HCT116 (cell line): ENCODE measurements at regions not wholly inside any gene's neighbourhood (a gene's known extent, or its start where the extent isn't known, plus 50 kb on each side); places are given as distances from the start of the nearest gene placed in this dataset.

Experiments used
- ATAC-seq: fragments of 200-7000 bp; cut with Tn5 transposase; 2 replicates; pipeline ENCODE4 v1.9.1; 2020; ENCODE audit warnings: mild to moderate bottlenecking, moderate library complexity
- BruUV-seq: library from RNA; stranded (reverse); fragments of 400-500 nt; replicated peaks from 2 replicates; lab custom pipeline; 2021; lab: Mats Ljungman, UMichigan
- CTCF ChIA-PET: fragments of 300-600 bp; sonication (Branson Sonifier 250); formaldehyde crosslinking; loops from one replicate; lab custom pipeline; 2021; ENCODE audit warnings: antibody characterized with exemption; lab: Charles Lee
- POLR2A ChIA-PET: fragments of 300-600, 350-600 bp; sonication (Branson Sonifier 250); formaldehyde crosslinking; loops from one replicate; lab custom pipeline; 2021; ENCODE audit warnings: antibody characterized with exemption; lab: Charles Lee
- RAD21 ChIA-PET, 2 experiments: fragments of 300-600 bp; sonication (Branson Sonifier 250); formaldehyde crosslinking; loops; one replicate each; lab custom pipeline; 2023; ENCODE audit warnings: low total read pairs in 2 of 2; ENCODE audit not compliant: uncharacterized antibody in 2 of 2, unreplicated experiment in 2 of 2, low non-redundant PET in 1 of 2; lab: Charles Lee
- DNase-seq: peaks from one replicate; pipeline ENCODE4 v3.0.0-alpha.2; 2010; ENCODE audit warnings: low read depth, low spot score
- H2AFZ ChIP-seq: fragments of 200-600 bp; shearing (Covaris generic), sonication (generic); 2 replicates; pipeline ENCODE4 v1.6.1; 2017; ENCODE audit warnings: low read depth, mixed run types, mixed read lengths, antibody characterized with exemption, low read length; ENCODE audit not compliant: poor library complexity, severe bottlenecking
- H3K27ac ChIP-seq: 2 replicates; pipeline ENCODE4 v1.5.1; 2012; ENCODE audit warnings: low read depth, low read length
- H3K27me3 ChIP-seq: fragments of 200-600 bp; sonication (generic); 2 replicates; pipeline ENCODE4 v1.6.1; 2016; ENCODE audit warnings: mixed run types, low read length, mixed read lengths; ENCODE audit not compliant: insufficient read depth
- H3K36me3 ChIP-seq, 2 experiments: fragments of 200-500 bp in 1 of 2; fragments of 200-600 bp in 1 of 2; sonication (Bioruptor generic) in 1 of 2; sonication (generic) in 1 of 2; 2 replicates each; pipeline versions ENCODE4 v1.5.1 to v1.6.1; 2014 to 2016; ENCODE audit warnings: low read length in 2 of 2, inconsistent platforms in 1 of 2, mixed read lengths in 1 of 2, mixed run types in 1 of 2; ENCODE audit not compliant: insufficient read depth in 2 of 2, control insufficient read depth in 1 of 2
- H3K4me1 ChIP-seq, 2 experiments: fragments of 200-600 bp in 1 of 2; sonication (generic) in 1 of 2; 2 replicates each; pipeline versions ENCODE4 v1.5.1 to v1.6.1; 2012 to 2017; ENCODE audit warnings: low read length in 2 of 2, inconsistent platforms in 1 of 2, mild to moderate bottlenecking in 1 of 2, mixed read lengths in 1 of 2, mixed run types in 1 of 2, moderate library complexity in 1 of 2; ENCODE audit not compliant: insufficient read depth in 2 of 2, control insufficient read depth in 1 of 2
- H3K4me2 ChIP-seq: fragments of 200-600 bp; sonication (generic); 2 replicates; pipeline ENCODE4 v1.6.1; 2017; ENCODE audit warnings: mixed run types, low read length, mixed read lengths
- H3K4me3 ChIP-seq, 2 experiments: fragments of 200-600 bp in 1 of 2; sonication (generic) in 1 of 2; replicated peaks in 1 of 2; 2 replicates each; pipeline ENCODE4 v1.5.1; 2011 to 2016; ENCODE audit warnings: low read length in 2 of 2, control low read depth in 1 of 2, low read depth in 1 of 2, mild to moderate bottlenecking in 1 of 2, mixed read lengths in 1 of 2, mixed run types in 1 of 2
- H3K79me2 ChIP-seq: fragments of 200-600 bp; sonication (generic); 2 replicates; pipeline ENCODE4 v1.6.1; 2017; ENCODE audit warnings: mild to moderate bottlenecking, mixed run types, low read length, moderate library complexity, mixed read lengths; ENCODE audit not compliant: insufficient read depth
- H3K9ac ChIP-seq: fragments of 200-600 bp; sonication (generic); 2 replicates; pipeline ENCODE4 v1.6.1; 2016; ENCODE audit warnings: low read length, mixed read lengths
- H3K9me2 ChIP-seq: fragments of 200-600 bp; sonication (generic), shearing (Covaris generic); 2 replicates; pipeline ENCODE4 v1.6.1; 2017; ENCODE audit warnings: mixed run types, mild to moderate bottlenecking, moderate library complexity; ENCODE audit not compliant: insufficient read depth
- H3K9me3 ChIP-seq, 2 experiments: fragments of 200-500 bp in 1 of 2; fragments of 200-600 bp in 1 of 2; sonication (Bioruptor generic) in 1 of 2; sonication (generic) in 1 of 2; 2 replicates each; pipeline ENCODE4 v1.6.1; 2014 to 2017; ENCODE audit warnings: low read length in 2 of 2, mixed read lengths in 2 of 2, inconsistent platforms in 1 of 2, low read depth in 1 of 2, mild to moderate bottlenecking in 1 of 2, mixed run types in 1 of 2, moderate library complexity in 1 of 2; ENCODE audit not compliant: control insufficient read depth in 1 of 2, insufficient read depth in 1 of 2
- H4K20me1 ChIP-seq: fragments of 200-600 bp; sonication (generic), shearing (Covaris generic); 2 replicates; pipeline ENCODE4 v1.6.1; 2017; ENCODE audit warnings: mixed run types, mild to moderate bottlenecking, moderate library complexity; ENCODE audit not compliant: insufficient read depth
- ATF3 ChIP-seq: IDR thresholded peaks from 2 replicates; pipeline ENCODE4 v1.6.1; 2012
- CBX3 ChIP-seq: IDR thresholded peaks from 2 replicates; pipeline ENCODE4 v1.6.1; 2012; ENCODE audit warnings: low read depth
- ELF1 ChIP-seq: IDR thresholded peaks from 2 replicates; pipeline ENCODE4 v1.6.1; 2012; ENCODE audit warnings: low read depth, borderline replicate concordance
- EZH2 ChIP-seq: fragments of 200-600 bp; sonication (generic); IDR thresholded peaks from 2 replicates; pipeline ENCODE4 v1.6.1; 2017; ENCODE audit warnings: antibody characterized with exemption, mixed run types
- MAX ChIP-seq: IDR thresholded peaks from 2 replicates; pipeline ENCODE4 v1.6.1; 2012
- SIN3A ChIP-seq: IDR thresholded peaks from 2 replicates; pipeline ENCODE4 v1.6.1; 2012; ENCODE audit warnings: low read depth
- SP1 ChIP-seq: IDR thresholded peaks from 2 replicates; pipeline ENCODE4 v1.6.1; 2012; ENCODE audit warnings: low read depth
- TCF7L2 ChIP-seq: IDR thresholded peaks from 2 replicates; pipeline ENCODE4 v1.7.0; 2011; ENCODE audit warnings: borderline replicate concordance, inconsistent platforms; ENCODE audit not compliant: insufficient read depth, insufficient read length; ENCODE audit errors: extremely low read depth
- intact Hi-C: fragments of 100-400 bp; cut with micrococcal nuclease; formaldehyde crosslinking; loops from 2 replicates; pipeline ENCODE4 v1.10.0; 2022

DNA sequence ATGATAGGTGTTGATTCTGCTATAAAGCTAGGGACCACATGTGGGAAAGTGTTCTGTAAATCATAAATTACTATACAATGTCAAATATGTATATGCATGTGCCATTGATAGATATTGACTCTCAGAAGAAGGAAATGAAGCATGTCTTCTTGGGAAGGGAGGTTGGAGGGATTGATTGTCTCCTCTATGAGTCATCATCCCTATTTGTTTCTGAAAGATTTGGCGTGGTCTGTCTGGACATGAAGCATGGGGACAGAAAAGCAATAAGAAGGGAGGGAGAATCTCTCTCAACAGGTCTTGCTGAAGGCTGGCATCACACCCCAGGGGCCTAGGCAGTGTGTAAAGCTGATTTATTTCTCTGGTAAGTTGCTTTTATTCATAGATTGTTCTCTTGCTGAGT lies 98.0 kb upstream of the KCNJ6 start:
- CTCF ChIA-PET: no interaction called here
- TF ChIP-seq SIN3A (no peak), EZH2 (no peak)
- TF ChIP-seq, all 23 proteins: peak for 0
- BruUV-seq: no TSS peak
- intact Hi-C loops: no loop called here
- DNase-seq: no peak
- Histone ChIP-seq H3K4me2 (no peak overlapping the region), H4K20me1 (no peaks in the 10 kb centered on the region), H3K79me2 (no peaks in the 10 kb centered on the region), H3K9ac (no peak overlapping the region), H2AFZ (no peak overlapping the region), H3K27ac (no peak overlapping the region), H3K4me1 (no peaks in the 10 kb centered on the region), H3K36me3 (no peaks in the 10 kb centered on the region), H3K27me3 (no peaks in the 10 kb centered on the region), H3K9me3 (peaks cover 0 to 14% of the 10 kb centered on the region in 2 experiments; a peak in 1 of 4 replicates), H3K9me2 (no peaks in the 10 kb centered on the region), H3K4me3 (no peak overlapping the region)
- RAD21 ChIA-PET: no interaction called here
- POLR2A ChIA-PET: no interaction called here
- ATAC-seq: no peak

DNA sequence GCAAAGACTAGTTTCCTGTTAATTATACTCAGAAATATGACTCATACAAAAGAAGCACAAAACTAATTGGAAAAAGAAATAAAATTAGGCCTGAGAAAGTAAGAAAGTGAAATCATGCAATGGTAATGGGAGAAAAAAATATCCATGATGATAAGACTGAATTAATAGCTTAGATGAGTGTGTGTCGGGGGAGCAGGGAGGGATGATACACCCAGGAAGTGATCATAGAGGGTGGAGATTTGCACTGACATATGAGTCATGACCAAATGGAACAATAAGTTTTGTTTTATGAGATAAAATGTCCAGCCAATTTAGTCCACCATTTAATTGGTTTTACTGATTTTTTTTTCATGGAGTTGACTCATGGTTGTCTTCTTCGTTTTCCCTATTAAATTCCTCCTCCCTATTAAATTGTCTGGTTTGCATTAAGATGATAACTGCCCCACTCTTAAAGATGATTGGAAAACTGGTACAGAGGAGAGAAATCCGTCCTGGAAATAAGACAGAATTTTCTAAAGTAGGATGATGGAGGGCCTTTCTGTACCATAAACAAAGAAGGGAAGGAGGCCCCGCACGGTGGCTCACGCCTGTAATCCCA lies 111.7 kb upstream of the KCNJ6 start:
- no peak overlapping the region for H3K4me2 ChIP-seq
- ChIA-PET RAD21 (no interaction called here), POLR2A (no interaction called here), CTCF (no interaction called here)
- no peaks in the 10 kb centered on the region for H3K36me3 ChIP-seq
- no peak for DNase-seq
- no peaks in the 10 kb centered on the region for H3K27me3 ChIP-seq
- no peaks in the 10 kb centered on the region for H4K20me1 ChIP-seq
- intact Hi-C loops: no loop called here
- H3K4me3 ChIP-seq: no peak overlapping the region
- H3K9me2 ChIP-seq: no peaks in the 10 kb centered on the region
- H2AFZ ChIP-seq: no peak overlapping the region
- no peak for TF ChIP-seq CBX3
- TF ChIP-seq EZH2: no peak
- no peak for TF ChIP-seq TCF7L2
- TF ChIP-seq ATF3: no peak
- no peak for TF ChIP-seq SP1
- no peak for TF ChIP-seq MAX
- TF ChIP-seq ELF1: no peak
- TF ChIP-seq, all 23 proteins: peak for 0
- H3K9me3 ChIP-seq: peaks cover 0 to 4% of the 10 kb centered on the region in 2 experiments; a peak in 1 of 4 replicates
- no TSS peak for BruUV-seq
- no peaks in the 10 kb centered on the region for H3K79me2 ChIP-seq
- ATAC-seq: no peak
- no peak overlapping the region for H3K27ac ChIP-seq
- no peak overlapping the region for H3K9ac ChIP-seq
- H3K4me1 ChIP-seq: no peaks in the 10 kb centered on the region
